ENCODE measurements at regions not wholly inside any gene's neighbourhood (a gene's known extent, or its start where the extent isn't known, plus 50 kb on each side); places are given as distances from the start of the nearest gene placed in this dataset.

DNA sequence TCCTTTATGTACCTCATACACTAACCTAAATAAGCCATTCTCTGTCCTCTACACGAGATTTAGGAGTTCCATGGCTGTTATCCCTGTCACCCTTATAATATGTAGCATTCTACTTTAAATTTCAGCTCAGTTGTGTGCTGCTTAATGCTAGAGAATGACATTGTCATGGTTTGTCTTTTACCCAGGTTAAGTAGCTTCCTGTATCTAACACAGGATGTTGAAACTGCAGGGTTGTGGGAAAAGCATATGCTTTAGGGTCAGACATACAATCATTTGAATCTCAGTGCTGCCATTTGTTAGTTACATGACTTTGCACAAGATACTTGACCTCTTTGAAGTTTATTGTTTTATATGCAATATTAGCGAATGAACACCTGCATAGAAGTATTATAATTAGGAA lies 235.1 kb upstream of the CACNA2D1 start:
- no peaks in the 10 kb centered on the region for H3K36me3 ChIP-seq (replicated peaks in 1 of 2; ENCODE audit: control insufficient read depth in 1 of 2, insufficient read depth in 2 of 2, low read length in 2 of 2)
- no peak overlapping the region for H3K27ac Mint-ChIP-seq
- no peaks in the 10 kb centered on the region for H3K27me3 ChIP-seq (ENCODE audit: control insufficient read depth in 2 of 2, insufficient read depth in 2 of 2, low read length in 2 of 2)
- no peaks in the 10 kb centered on the region for H3K9me3 ChIP-seq (replicated peaks in 1 of 2; ENCODE audit: control insufficient read depth in 1 of 2, insufficient read depth in 1 of 2, low read length in 2 of 2)
- H3K36me3 Mint-ChIP-seq = no peaks in the 10 kb centered on the region
- H3K27me3 Mint-ChIP-seq (ENCODE audit: low read depth in 3 of 3) = peaks cover 0 to 2% (median 2%) of the 10 kb centered on the region in 3 donors
- no peaks in the 10 kb centered on the region for H4K20me1 ChIP-seq (ENCODE audit: insufficient read depth, low read length)
- intact Hi-C loops (cut with micrococcal nuclease) = no loop called here
- H3K27ac ChIP-seq (ENCODE audit: low read depth in 1 of 2, low read length in 2 of 2) = no peak overlapping the region
- TF ChIP-seq, protein P1, sequence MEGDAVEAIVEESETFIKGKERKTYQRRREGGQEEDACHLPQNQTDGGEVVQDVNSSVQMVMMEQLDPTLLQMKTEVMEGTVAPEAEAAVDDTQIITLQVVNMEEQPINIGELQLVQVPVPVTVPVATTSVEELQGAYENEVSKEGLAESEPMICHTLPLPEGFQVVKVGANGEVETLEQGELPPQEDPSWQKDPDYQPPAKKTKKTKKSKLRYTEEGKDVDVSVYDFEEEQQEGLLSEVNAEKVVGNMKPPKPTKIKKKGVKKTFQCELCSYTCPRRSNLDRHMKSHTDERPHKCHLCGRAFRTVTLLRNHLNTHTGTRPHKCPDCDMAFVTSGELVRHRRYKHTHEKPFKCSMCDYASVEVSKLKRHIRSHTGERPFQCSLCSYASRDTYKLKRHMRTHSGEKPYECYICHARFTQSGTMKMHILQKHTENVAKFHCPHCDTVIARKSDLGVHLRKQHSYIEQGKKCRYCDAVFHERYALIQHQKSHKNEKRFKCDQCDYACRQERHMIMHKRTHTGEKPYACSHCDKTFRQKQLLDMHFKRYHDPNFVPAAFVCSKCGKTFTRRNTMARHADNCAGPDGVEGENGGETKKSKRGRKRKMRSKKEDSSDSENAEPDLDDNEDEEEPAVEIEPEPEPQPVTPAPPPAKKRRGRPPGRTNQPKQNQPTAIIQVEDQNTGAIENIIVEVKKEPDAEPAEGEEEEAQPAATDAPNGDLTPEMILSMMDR (IDR thresholded peaks at IDR 0.05) = no peak
- H3K79me2 ChIP-seq (ENCODE audit: insufficient read depth, low read length) = no peaks in the 10 kb centered on the region
- no CpG with 5 or more reads among the region's 2 CpGs for WGBS (ENCODE audit: insufficient coverage)
- H3K4me1 Mint-ChIP-seq = no peaks in the 10 kb centered on the region
- H3K9me3 Mint-ChIP-seq = no peaks in the 10 kb centered on the region
- DNase-seq = no peak
- H3K4me3 Mint-ChIP-seq = no peak overlapping the region
- no peak overlapping the region for H3K9ac ChIP-seq (ENCODE audit: insufficient read depth, low read length, poor library complexity, severe bottlenecking)
- H3K4me3 ChIP-seq (replicated peaks in 1 of 3; ENCODE audit: low read depth in 2 of 3, low read length in 3 of 3) = no peak overlapping the region
- H2AFZ ChIP-seq (ENCODE audit: insufficient read depth, low read depth, low read length, poor library complexity, severe bottlenecking) = no peak overlapping the region
- no peaks in the 10 kb centered on the region for H3K4me1 ChIP-seq (ENCODE audit: control insufficient read depth in 1 of 2, insufficient read depth in 2 of 2, low read length in 2 of 2)
- H3K4me2 ChIP-seq (replicated peaks; ENCODE audit: extremely low read depth, low read length, poor library complexity, severe bottlenecking) = no peak overlapping the region

DNA sequence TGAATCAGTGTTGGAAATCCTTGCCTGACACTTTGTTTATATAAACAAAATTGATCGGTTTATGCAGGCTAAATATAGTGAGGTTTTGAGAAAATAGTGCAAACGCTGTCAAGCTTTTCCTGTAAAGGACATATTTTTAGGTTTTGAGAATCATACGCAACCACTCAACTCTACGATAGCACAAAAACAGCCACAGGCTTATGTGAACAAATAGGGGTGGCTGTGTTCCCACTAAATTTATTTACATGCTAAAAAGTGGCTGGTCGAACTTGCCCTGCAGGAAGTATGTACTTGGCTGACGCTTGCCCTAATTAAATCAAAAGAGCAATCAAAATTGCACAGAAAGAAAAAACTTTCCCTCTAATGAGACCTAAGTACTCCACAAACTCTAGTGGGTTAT lies 234.7 kb upstream of the CACNA2D1 start:
- peaks cover 0 to 2% (median 2%) of the 10 kb centered on the region in 3 donors for H3K27me3 Mint-ChIP-seq (ENCODE audit: low read depth in 3 of 3)
- Histone ChIP-seq H3K27me3 (ENCODE audit: control insufficient read depth in 2 of 2, insufficient read depth in 2 of 2, low read length in 2 of 2) (no peaks in the 10 kb centered on the region), H3K36me3 (replicated peaks in 1 of 2; ENCODE audit: control insufficient read depth in 1 of 2, insufficient read depth in 2 of 2, low read length in 2 of 2) (no peaks in the 10 kb centered on the region), H3K4me1 (ENCODE audit: control insufficient read depth in 1 of 2, insufficient read depth in 2 of 2, low read length in 2 of 2) (no peaks in the 10 kb centered on the region), H3K4me3 (replicated peaks in 1 of 3; ENCODE audit: low read depth in 2 of 3, low read length in 3 of 3) (no peak overlapping the region), H3K79me2 (ENCODE audit: insufficient read depth, low read length) (no peaks in the 10 kb centered on the region), H3K4me2 (replicated peaks; ENCODE audit: extremely low read depth, low read length, poor library complexity, severe bottlenecking) (no peak overlapping the region), H3K9ac (ENCODE audit: insufficient read depth, low read length, poor library complexity, severe bottlenecking) (no peak overlapping the region), H2AFZ (ENCODE audit: insufficient read depth, low read depth, low read length, poor library complexity, severe bottlenecking) (no peak overlapping the region), H3K9me3 (replicated peaks in 1 of 2; ENCODE audit: control insufficient read depth in 1 of 2, insufficient read depth in 1 of 2, low read length in 2 of 2) (no peaks in the 10 kb centered on the region), H3K27ac (ENCODE audit: low read depth in 1 of 2, low read length in 2 of 2) (no peak overlapping the region), H4K20me1 (ENCODE audit: insufficient read depth, low read length) (no peaks in the 10 kb centered on the region)
- TF ChIP-seq, protein P1 (IDR thresholded peaks at IDR 0.05) = no peak
- no peak for DNase-seq
- H3K4me1 Mint-ChIP-seq = no peaks in the 10 kb centered on the region
- no peaks in the 10 kb centered on the region for H3K36me3 Mint-ChIP-seq
- no peak overlapping the region for H3K4me3 Mint-ChIP-seq
- no peaks in the 10 kb centered on the region for H3K9me3 Mint-ChIP-seq
- intact Hi-C loops (cut with micrococcal nuclease) = no loop called here
- H3K27ac Mint-ChIP-seq = no peak overlapping the region
- no CpG with 5 or more reads among the region's 6 CpGs for WGBS (ENCODE audit: insufficient coverage)
